GM18870 (cell line): ENCODE measurements at regions not wholly inside any gene's neighbourhood (a gene's known extent, or its start where the extent isn't known, plus 50 kb on each side); places are given as distances from the start of the nearest gene placed in this dataset.
A peak's percentile ranks its signal among the peaks of the same experiment; 100 is the strongest.

Source experiments
- ATAC-seq: cut with Tn5 transposase; IDR thresholded peaks from one replicate; pipeline ENCODE4 v1.9.1; 2021; ENCODE audit warnings: moderate library complexity; ENCODE audit not compliant: unreplicated experiment

- ATAC-seq: no peak
Measured at GRCh38 chr13:72258340-72258981, 391.5 kb upstream of the DACH1 start.

GRCh38 chr13:72255908-72256307, 388.9 kb upstream of the DACH1 start:
- no peak for ATAC-seq

- ATAC-seq: no peak
Measured at GRCh38 chr13:72253754-72254153, 386.8 kb upstream of the DACH1 start.

GRCh38 chr13:72246396-72246795, 379.4 kb upstream of the DACH1 start:
- ATAC-seq: no peak

- ATAC-seq: no peak
Measured at GRCh38 chr13:72244788-72245187, 377.8 kb upstream of the DACH1 start.

- no peak for ATAC-seq
Measured at GRCh38 chr13:72230131-72230530, 363.1 kb upstream of the DACH1 start.

GRCh38 chr13:72229067-72229466, 362.1 kb upstream of the DACH1 start:
- ATAC-seq: no peak

GRCh38 chr13:72221276-72221962, 354.4 kb upstream of the DACH1 start:
- ATAC-seq: no peak

- ATAC-seq: peak; percentile 95
Measured at GRCh38 chr13:72218966-72219365, 352.0 kb upstream of the DACH1 start.

GRCh38 chr13:72217142-72217541, 350.1 kb upstream of the DACH1 start:
- ATAC-seq: no peak

- ATAC-seq: no peak
Measured at GRCh38 chr13:72208112-72208645, 341.2 kb upstream of the DACH1 start.

- no peak for ATAC-seq
Measured at GRCh38 chr13:72205773-72206172, 338.8 kb upstream of the DACH1 start.

GRCh38 chr13:72204291-72204690, 337.3 kb upstream of the DACH1 start:
- ATAC-seq: no peak

GRCh38 chr13:72201726-72202125, 334.7 kb upstream of the DACH1 start:
- no peak for ATAC-seq

GRCh38 chr13:72199640-72200039, 332.6 kb upstream of the DACH1 start:
- ATAC-seq: no peak

- ATAC-seq: no peak
Measured at GRCh38 chr13:72198967-72199560, 332.1 kb upstream of the DACH1 start.

- ATAC-seq: no peak
Measured at GRCh38 chr13:72198042-72198441, 331.0 kb upstream of the DACH1 start.

GRCh38 chr13:72195044-72195704, 328.2 kb upstream of the DACH1 start:
- ATAC-seq: no peak

- no peak for ATAC-seq
Measured at GRCh38 chr13:72194523-72194922, 327.5 kb upstream of the DACH1 start.

GRCh38 chr13:72186730-72187422, 319.9 kb upstream of the DACH1 start:
- ATAC-seq: no peak

GRCh38 chr13:72185776-72186175, 318.8 kb upstream of the DACH1 start:
- ATAC-seq: no peak
